GM21447 (cell line): ENCODE measurements at regions not wholly inside any gene's neighbourhood (a gene's known extent, or its start where the extent isn't known, plus 50 kb on each side); places are given as distances from the start of the nearest gene placed in this dataset.
"Not testable (repeated sequence)": the region's sequence is repeated elsewhere in the genome, so short reads cannot be mapped to it uniquely, and the experiment has no call there.

Experiments
- ATAC-seq: cut with Tn5 transposase; IDR thresholded peaks from one replicate; pipeline ENCODE4 v1.9.1; 2021; ENCODE audit not compliant: unreplicated experiment

- ATAC-seq = no peak
These were observed 199.5 kb downstream of the AASDHPPT start for GRCh38 chr11:106276859-106277436.

GRCh38 chr11:106277484-106277883 is 200.0 kb downstream of the AASDHPPT start:
- ATAC-seq = no peak

- ATAC-seq = no peak
These were observed 200.9 kb downstream of the AASDHPPT start for GRCh38 chr11:106278391-106278790.

- ATAC-seq = no peak
These were observed 202.6 kb downstream of the AASDHPPT start for GRCh38 chr11:106280036-106280435.

GRCh38 chr11:106281455-106282173 is 204.2 kb downstream of the AASDHPPT start:
- no peak for ATAC-seq

- ATAC-seq = no peak
These were observed 209.5 kb downstream of the AASDHPPT start for GRCh38 chr11:106286881-106287504.

GRCh38 chr11:106288057-106288456 is 210.6 kb downstream of the AASDHPPT start:
- no peak for ATAC-seq

GRCh38 chr11:106288822-106289387 is 211.4 kb downstream of the AASDHPPT start:
- ATAC-seq = no peak

GRCh38 chr11:106292526-106292925 is 215.1 kb downstream of the AASDHPPT start:
- ATAC-seq = no peak

- no peak for ATAC-seq
These were observed 218.5 kb downstream of the AASDHPPT start for GRCh38 chr11:106295974-106296373.

- ATAC-seq = no peak
These were observed 225.0 kb downstream of the AASDHPPT start for GRCh38 chr11:106302416-106302815.

GRCh38 chr11:106304274-106304673 is 226.8 kb downstream of the AASDHPPT start:
- no peak for ATAC-seq

GRCh38 chr11:106305458-106305857 is 228.0 kb downstream of the AASDHPPT start:
- no peak for ATAC-seq

GRCh38 chr11:106306942-106307341 is 229.5 kb downstream of the AASDHPPT start:
- ATAC-seq = no peak

- ATAC-seq = no peak
These were observed 231.7 kb downstream of the AASDHPPT start for GRCh38 chr11:106309070-106309684.

- no peak for ATAC-seq
These were observed 234.2 kb downstream of the AASDHPPT start for GRCh38 chr11:106311531-106312230.

GRCh38 chr11:106317208-106317773 is 239.8 kb downstream of the AASDHPPT start:
- not testable (repeated sequence) for ATAC-seq

GRCh38 chr11:106321601-106322000 is 244.1 kb downstream of the AASDHPPT start:
- ATAC-seq = no peak

GRCh38 chr11:106322106-106322505 is 244.6 kb downstream of the AASDHPPT start:
- ATAC-seq = no peak

- no peak for ATAC-seq
These were observed 248.6 kb downstream of the AASDHPPT start for GRCh38 chr11:106326087-106326486.

GRCh38 chr11:106327134-106327533 is 249.7 kb downstream of the AASDHPPT start:
- no peak for ATAC-seq
